ENCODE measurements at regions not wholly inside any gene's neighbourhood (a gene's known extent, or its start where the extent isn't known, plus 50 kb on each side); places are given as distances from the start of the nearest gene placed in this dataset.
A peak's percentile ranks its signal among the peaks of the same experiment; 100 is the strongest.

DNA sequence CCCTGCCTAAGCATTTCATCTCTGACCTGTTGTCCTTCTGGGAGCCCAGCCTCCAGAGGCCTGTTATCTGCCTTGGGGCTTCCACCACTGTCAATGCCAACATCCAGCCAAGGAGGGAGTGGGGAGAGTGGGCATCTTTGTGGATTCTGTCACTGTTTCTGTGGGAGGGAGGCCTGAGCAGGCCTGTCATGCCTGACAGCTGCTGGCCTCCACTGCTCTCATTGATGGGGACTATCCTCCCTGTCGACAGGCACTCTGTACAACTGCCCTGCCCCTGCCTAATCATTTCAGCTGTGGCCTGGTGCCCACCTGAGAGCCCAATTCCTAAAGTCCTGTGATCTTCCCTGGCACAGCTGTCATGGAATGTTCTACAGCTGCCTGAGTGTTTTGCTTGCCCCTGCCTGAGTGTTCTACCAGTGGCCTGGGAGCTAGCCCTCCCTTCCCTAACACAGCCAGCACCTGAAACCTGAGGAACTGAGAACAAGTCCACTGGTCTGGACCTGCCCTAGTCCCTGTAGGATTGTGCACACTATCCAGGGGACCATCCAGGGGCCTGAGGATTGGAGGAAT lies 145.3 kb downstream of the FAM83B start:
- DNase-seq (ENCODE audit: low spot score) = no peak

DNA sequence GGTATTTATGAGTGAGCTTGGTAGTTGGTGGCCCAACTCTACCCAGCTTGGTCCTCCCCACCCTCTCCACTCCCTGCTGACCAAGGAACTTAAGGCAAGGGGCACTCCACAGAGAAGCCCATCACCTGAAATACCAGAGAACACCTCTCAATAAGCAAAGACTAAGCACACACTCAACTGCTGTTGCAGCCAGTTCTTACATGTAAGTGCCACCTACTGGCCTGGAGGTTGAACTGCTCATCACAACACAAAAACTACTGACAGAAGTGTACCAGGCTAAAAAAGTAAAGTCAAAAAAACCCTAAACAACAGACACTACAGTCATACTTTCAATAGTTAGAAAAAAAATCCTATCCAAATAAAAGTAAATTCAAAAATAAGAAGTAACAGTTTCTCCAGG lies 146.2 kb downstream of the FAM83B start:
- DNase-seq (ENCODE audit: low spot score) = no peak

DNA sequence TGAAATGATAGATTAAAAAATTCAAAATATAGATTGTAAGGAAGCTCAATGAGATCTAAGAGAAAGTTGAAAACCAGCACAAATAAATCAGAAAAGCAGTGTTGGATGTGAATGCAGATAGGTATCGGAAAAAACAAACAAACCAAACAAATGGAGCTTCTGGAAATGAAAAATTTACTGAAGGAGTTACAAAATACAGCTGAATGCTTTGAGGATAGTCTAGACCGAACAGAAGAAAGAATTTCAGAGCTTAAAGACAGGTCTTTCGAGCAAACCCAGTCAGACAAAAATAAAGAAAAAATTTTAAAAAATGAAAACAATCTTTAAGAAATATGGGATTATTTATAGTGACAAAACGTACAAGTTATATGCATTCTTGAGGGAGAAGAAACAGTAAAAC lies 146.7 kb downstream of the FAM83B start:
- no peak for DNase-seq (ENCODE audit: low spot score)

DNA sequence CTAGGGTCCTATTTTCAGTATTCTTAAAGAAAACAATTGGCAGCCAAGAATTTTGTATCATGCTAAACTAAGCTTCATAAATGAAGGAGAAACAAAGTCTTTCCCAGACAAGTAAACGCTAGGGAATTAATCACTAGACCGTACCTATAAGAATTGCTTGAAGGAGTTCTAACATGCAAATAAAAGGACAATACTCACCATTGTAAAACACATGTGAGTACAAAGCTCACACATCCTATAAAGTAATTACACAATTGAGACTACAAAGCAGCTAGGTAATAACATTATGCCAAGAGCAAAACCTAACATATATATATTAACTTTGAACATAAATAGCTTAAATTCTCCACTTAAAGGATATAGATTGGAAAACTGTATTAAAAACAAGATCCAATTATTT lies 147.4 kb downstream of the FAM83B start:
- no peak for DNase-seq (ENCODE audit: low spot score)

DNA sequence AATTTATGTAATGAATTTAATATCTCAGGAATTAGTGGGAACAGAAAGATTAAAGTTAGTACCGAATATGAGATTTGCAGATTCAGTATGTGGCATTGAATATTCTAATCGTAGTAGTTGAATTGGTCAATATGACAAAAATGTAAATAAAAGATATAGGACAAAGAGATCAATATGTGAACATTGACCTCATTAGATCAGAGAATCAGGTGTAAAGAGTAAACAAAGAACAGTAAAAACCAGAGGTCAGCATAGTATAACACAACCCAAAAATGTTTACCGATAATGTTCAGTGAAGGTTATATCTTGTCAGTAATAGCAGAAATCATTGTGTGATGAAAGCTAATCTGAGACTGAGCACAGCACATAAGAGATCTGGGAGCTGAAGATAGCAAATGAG lies 152.0 kb downstream of the FAM83B start:
- DNase-seq (ENCODE audit: low spot score) = no peak

DNA sequence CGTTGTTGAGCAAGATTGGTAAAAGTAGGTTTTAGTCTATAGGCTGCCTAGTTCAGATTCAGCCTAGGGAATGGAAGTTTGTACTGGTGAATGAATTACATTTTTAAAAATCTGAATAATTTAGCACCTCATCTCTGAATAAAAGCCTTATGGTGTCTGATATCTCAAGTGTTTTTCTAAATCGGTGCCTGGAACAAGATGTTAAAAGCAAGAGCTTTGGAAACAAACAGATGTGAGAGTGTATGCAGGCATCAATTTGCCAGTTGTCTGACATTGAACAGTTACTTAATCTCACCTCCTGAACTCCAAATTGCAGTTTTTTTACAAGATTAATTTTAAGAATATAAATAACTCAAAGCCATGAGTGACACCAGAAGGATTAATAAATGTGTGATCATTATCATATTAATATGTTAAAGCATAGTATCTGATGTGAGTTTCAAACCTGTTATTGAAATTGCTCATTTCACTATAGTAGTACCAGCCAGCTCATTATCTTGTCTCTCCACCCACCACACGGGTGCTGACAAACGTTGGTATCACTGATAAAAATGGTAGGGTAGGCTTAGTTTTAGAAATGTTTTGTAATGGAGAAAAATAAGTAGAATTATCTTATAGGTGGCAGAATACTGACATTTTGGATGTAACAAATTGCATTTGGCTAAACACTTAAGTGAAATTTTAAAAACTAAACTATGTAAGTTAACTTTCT lies 157.3 kb downstream of the FAM83B start:
- no peak for DNase-seq (ENCODE audit: low spot score)

DNA sequence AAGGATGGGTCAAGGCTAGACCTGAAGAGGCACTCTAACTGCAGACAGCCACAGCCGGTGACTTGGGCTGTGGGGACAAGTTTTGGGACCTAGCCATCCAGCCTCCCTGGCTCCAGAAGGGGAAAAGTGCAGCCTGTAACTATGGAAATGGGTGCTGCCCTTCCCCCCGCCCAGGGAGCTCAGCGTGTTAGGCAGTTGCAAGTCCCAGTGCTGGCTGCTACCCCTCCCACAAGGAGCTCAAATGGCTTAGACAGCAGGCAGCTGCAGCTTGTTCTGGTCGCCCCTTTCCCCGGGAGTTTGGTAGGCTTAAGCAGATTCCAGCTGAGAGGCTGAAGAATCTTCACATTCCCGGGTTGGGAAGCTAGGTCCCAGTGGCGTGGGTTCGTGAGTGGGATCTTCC lies 162.6 kb downstream of the FAM83B start:
- no peak for DNase-seq (ENCODE audit: low spot score)

DNA sequence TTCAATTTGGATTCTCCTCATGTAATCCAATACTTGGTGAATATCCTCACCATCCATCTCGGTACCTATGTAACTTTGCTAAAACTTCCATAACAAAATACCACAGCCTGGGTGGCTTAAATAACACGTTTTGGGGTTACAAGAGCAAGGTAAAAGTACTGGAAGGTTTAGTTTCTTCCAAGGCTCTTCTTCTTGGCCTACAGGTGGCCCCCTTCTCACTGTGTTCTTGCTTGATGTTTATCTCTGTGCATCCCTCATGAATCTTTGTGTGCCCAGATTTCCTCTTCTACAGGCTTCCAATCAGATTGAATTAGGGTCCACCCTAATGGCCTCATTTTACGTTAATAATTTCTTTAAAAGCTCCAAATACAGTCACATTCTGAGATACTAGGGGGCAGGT lies 163.3 kb upstream of the HCRTR2 start:
- DNase-seq (ENCODE audit: low spot score) = no peak

DNA sequence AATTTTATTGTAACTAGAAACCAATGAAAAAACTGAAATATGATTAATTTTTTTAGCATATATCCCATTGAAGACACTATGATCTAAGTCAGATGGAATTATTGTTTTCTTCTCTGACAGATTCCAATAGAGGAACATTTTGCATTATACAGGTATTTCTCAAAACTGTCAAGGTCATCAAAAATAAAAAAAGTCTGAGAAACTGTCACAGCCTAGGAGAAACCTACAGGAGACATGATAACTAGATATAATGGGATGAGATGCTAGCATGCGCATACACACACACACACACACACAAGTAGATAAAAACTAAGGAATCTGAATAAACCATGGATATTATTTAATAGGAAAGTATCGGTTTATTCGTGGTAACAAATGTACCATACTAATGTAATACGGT lies 161.9 kb upstream of the HCRTR2 start:
- no peak for DNase-seq (ENCODE audit: low spot score)

DNA sequence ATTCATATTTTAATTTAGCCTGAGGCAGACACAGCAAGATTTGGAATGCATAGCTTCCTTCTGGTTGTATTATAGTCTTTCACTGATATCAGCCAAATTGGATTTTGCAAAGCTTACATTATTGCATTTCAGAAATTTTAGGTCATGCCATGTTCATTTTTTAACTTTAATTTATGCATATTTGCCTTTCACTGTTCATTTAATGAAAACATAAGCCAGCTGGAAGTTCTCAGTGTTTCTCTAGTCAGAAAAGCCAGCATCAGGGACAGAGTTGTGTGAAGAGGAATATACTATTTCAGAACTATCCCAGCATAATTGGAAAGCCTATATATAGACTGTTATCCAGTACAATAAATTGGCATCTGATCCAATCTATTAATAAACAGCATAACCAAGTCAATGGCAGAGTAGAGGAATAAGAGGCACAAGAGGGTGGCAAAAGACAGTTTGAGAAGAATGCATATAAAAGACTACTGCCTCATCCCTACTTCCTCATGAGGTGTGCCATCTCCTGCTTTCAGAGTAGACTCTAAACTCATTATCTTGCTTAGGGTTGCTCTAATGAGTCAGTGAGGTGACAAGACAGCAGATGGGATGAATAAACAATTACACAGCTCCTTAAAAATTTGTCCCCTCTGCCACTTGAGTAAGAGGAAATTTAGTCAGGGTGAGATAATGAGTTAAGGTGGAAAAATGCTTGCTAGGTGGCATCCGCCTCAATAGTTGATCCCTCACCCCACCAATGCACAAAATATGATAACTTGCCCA lies 159.8 kb upstream of the HCRTR2 start:
- no peak for DNase-seq (ENCODE audit: low spot score)

DNA sequence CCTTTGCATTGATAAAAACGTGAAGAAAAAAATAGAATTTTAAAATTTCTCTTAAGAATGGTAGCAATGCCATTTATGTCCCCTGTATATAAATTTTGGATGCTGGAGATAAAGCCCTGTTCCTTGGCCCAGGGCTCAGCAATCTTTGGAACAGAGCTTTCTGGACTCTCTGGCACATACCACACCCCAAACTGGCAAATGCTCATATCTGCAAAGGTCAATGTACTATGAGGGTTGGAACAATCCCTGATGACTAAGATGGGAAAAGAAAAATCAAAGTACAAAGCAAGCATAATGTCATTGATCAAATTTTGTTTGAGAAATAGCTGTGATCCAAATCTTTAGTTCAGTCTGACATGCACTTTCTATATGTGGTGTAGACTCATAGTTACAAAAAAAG lies 158.1 kb upstream of the HCRTR2 start:
- DNase-seq (ENCODE audit: low spot score) = no peak

DNA sequence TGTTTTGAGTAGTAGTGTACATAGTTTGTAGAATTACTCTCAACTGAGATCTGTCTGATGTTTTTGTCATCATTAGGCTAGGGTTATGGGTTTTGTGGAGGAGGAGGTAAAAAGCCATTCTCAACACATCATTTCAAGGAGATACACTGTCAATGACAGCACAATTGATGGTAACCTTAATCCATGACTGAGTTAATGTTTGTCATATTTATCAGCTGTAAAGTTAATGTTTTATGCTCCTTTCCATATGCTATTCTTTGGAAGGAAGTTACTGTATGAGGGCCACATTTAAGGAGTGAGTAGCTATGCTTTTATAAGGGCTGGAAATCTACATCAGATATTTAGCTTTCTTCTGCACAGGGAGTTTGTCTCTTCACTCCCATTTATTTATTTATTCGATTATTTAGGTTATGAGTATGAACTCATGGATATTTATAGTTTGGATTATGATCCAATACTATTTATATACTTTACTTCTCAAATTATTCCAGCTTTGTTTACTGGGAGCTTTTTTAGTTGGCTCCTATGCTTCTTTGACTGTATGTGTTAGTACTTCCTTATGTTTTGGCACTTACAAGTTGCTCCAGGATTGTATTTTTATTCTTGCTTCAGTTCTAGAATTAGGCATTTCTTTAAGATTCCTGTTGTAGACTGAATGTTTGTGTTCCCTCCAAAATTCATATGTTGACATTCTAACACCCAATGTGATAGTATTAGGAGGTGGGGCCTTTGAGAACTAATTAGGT lies 156.6 kb upstream of the HCRTR2 start:
- no peak for DNase-seq (ENCODE audit: low spot score)

DNA sequence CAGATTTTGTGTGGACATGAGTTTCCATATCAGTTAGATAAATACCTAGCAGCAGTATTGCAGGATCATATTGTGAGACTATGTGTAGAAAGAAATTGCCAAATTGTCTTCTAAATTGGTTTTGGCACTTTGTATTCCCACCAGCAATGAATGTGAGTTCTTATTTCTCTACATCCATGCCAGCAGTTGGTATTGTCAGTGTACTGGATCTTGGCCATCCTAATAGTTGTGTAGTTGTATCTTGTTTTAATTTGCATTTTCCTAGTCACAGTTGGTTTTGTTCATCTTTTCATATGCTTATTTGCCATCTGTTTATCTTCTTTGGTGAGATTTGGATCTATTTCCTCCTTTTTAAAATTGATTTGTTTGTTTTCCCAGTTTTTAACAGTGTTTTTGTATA lies 154.7 kb upstream of the HCRTR2 start:
- no peak for DNase-seq (ENCODE audit: low spot score)

DNA sequence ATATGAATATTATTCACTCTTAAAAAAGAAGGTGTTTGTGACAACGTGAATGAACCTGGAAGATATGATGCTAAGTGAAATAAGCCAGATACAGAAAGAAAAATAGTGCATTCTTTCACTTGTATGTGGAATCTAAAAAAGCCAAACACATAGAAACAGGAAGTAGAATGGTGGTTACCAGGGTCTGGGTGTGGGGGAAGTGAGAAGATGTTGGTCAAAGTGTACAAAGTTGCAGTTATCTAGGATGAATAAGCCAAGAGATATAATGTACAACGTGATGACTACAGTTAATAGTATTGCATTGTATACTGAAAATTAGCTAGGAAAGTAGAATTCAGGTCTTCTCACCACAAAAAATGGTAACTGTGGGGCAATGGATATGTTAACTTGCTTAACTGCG lies 151.1 kb upstream of the HCRTR2 start:
- no peak for DNase-seq (ENCODE audit: low spot score)

DNA sequence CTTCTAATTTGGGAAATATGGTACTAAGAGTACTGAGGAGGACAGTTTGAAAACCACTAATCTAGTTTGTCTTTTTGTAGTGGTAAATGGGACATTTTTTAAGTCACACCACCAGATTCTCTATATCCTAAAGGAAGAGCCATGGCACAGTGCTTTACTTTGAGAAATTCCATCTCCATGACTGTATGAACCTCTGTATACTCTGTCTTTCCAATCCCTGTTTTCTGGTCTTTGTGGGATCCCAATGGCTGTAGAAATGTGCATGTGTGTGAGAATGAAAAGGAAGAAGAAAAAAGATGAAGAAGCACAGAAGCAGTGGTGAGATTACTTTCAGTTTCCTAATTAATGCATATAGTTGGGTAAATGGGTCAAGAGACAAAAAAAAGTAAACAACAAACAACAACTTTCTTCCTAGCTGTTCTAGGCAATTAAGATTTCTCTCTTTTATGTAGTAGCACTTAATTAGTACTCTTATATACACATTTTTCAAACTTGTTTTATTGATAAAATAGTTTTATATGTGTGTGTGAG lies 141.2 kb upstream of the HCRTR2 start:
- DNase-seq (ENCODE audit: low spot score) = no peak

DNA sequence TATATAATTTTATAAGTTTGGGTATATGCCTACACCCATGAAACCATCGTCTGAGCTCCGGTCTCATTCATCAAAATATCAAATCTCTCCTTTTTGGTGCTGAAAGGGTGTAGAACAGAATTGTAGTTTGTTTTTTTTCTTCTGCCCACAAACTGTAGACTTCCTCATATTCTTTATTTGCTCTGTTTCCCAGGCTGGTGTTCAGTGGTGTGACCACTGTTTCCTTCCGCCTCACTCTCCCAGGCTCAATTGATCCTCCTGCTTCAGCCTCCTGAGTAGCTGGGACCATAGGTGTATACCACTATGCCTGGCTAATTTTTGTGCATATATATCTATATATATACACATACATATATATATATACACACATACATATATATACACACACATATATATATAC lies 139.6 kb upstream of the HCRTR2 start:
- DNase-seq (ENCODE audit: low spot score) = no peak

DNA sequence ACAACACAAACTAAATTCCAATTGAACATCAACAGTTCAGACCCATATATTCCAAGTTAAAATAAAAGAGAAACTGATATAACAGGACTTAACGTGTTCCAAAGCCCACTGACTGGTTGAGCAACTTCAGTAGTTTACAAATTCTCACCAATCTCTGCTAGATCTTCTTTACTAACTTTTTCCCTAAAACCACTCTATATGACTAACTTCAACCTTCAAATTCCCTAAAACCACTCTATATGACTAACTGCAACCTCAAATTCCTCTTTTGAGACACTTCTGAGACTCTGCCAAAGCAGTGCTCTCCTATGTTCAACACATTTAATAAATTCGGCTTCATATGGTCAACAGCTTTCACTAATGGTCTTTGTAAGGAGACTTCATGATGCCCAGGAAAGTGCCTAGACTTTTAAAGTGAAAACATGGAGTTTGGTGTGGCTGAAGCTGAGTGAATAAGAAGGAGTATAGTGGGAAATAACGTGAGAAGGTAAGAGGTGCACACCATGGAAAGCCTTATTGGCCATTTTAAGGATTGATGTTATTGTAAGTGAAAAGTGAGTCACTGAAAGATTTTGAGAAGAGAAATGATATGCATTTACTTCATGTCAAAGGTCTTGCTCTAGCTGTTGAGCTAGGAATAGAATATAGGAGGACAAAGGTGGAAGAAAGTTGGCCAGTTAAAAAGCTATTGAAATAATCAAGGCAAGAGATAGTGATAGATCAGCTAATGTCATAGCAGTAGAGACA lies 134.0 kb upstream of the HCRTR2 start:
- no peak for DNase-seq (ENCODE audit: low spot score)

DNA sequence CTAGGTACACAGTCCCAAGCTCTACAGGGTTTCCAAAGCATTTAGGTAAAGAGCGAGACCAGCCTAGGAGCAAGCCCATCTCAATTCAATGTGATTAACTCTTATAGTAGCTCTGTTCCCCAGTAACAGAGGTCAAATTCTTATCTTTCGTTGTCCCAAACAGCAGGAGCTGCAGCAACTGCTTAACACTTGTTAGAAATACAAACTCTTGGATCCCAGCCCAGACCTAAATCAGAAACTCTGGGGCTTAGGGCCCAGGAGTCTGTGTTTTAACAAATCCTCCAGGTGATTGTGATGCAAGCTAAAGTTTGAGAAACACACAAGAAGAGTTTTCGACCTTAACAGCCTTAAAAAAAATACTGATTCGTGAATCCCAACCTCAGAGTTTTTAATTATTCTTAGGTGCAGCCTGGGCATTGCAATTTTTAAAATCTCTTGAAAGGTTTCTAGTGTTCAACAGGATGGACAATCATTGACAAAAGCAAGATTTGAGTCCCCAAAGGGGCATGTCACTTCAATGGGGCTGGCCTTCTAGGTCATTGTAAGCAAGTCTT lies 127.4 kb upstream of the HCRTR2 start:
- DNase-seq (ENCODE audit: low spot score) = no peak

DNA sequence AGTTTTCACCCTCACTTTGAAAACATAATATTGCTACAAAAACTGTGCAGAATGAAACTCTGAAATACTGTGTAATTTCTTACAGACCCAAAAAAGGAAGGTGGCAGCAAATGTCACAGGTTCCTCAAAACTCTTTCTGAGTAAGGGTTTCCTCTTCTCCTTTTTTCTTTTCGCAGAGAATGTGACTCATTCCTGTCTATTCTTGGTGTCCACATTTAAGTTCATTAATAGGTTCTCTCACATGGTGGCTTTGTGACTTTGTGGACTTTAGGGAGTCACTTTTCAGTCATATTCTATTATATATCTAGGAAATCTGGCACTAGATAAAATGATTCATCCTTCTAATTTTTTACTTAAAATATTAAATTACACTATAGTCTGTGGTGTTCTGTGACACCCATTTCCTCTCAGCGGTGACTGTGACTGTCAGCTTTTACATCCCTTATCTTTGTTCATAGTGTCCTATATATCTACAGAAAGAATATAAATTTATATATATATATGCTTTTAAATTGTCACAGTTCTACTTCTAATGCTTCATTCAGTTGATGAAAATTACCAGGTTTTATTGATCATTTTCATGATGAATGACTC lies 126.8 kb upstream of the HCRTR2 start:
- DNase-seq (ENCODE audit: low spot score) = peak; percentile 19

DNA sequence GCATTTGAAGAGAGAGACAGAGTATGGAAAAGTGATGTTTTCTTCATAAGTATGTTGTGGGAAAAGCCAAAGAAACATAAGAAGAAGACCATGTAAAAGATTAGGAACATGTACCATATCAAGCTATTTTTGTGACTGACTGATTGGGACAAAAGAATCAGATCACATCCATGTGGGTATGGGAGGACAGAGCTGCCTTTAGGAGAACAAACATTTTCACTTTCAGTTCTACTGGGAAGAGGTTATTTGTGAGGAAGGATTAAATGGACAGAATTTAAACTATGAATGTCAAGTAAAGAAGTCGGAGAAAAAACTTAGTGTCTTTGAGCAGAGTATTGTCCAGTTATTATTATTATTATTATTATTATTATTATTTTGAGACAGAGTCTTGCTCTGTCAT lies 124.4 kb upstream of the HCRTR2 start:
- DNase-seq (ENCODE audit: low spot score) = no peak

DNA sequence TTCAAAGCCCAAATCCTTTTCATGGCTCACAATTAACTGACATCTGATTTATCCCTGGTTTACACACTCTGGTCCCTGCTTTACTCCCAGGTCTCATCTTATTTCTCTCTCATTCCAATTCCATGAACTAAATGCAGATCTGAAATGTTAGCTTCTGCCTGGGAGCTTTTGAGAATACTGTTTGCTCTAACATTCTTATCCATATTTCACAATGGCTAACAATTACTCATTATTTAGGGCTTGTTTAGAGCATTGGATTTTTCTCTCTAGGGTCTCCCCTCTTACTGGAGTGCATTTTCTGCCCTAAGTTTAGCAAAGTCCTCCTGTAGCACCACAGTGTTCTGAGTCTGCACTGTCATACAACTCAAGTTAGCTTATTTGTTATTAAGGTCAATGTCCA lies 121.5 kb upstream of the HCRTR2 start:
- no peak for DNase-seq (ENCODE audit: low spot score)
